Cardiac muscle cell (in vitro differentiated cells and primary cell): ENCODE measurements at regions not wholly inside any gene's neighbourhood (a gene's known extent, or its start where the extent isn't known, plus 50 kb on each side); places are given as distances from the start of the nearest gene placed in this dataset.

Experiments
- DNase-seq, 2 donors: peaks; one replicate each; pipeline versions ENCODE4 v3.0.0 to v3.0.0-alpha.2; 2010 to 2017; ENCODE audit warnings: low read depth in 1 of 2, low spot score in 1 of 2
- H3K27ac ChIP-seq: fragments of 200-600 bp; sonication (generic); 2 replicates; pipeline ENCODE4 v1.5.1; 2016
- H3K27me3 ChIP-seq: fragments of 200-600 bp; sonication (generic); 2 replicates; pipeline ENCODE4 v1.6.0; 2016; ENCODE audit warnings: control low read depth
- H3K36me3 ChIP-seq: fragments of 200-600 bp; sonication (generic); 2 replicates; pipeline ENCODE4 v1.5.1; 2016; ENCODE audit warnings: control low read depth
- H3K4me1 ChIP-seq: fragments of 200-600 bp; sonication (generic); 2 replicates; pipeline ENCODE4 v1.8.1; 2017; ENCODE audit warnings: low read depth, mild to moderate bottlenecking, mixed run types
- H3K4me3 ChIP-seq: fragments of 200-600 bp; sonication (generic); 2 replicates; pipeline ENCODE4 v1.5.1; 2016; ENCODE audit warnings: mild to moderate bottlenecking
- H3K9me3 ChIP-seq: fragments of 200-600 bp; sonication (generic); 2 replicates; pipeline ENCODE4 v1.5.1; 2017; ENCODE audit warnings: low read depth, mild to moderate bottlenecking, control low read depth
- TF ChIP-seq, protein P1 (sequence below): IDR thresholded peaks from 2 replicates; pipeline ENCODE4 v1.5.1; 2012; ENCODE audit warnings: low read depth, mild to moderate bottlenecking, low read length

DNA sequence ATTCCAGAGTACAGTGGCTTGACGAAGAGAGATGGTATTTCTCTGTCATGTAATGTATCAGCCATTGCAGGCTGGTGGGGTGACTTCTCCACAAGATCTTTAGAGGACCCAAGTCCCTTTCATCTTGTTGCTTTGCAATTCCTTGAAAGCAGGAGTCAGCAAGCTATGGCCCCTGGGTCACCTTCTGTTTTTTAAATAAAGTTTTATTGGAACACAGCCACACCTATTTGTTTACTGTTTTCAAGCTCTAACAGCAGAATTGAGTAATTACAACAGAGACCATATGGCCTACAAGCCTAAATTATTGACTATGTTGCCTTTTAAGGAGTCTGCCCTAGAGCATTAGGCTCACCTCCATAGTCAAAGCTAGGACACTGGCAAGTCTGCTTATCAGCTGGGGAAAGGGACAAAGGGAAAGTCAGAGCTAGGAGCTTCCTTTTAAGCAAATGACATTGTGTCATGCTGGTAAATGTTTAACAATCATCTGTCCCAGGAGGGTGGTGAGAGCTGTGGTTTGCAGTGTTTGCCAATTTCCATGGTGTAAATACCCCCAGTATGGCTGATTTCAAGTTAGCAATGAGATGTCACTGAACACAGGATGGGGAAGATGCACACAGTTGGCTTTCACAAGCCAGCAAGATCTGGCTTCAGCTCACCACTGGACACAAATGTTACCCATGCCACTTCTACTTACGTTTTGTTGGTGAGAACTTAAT, 87.7 kb upstream of the PWP1 start:
- Histone ChIP-seq H3K4me1 (no peaks in the 10 kb centered on the region), H3K9me3 (no peaks in the 10 kb centered on the region), H3K27ac (no peak overlapping the region), H3K27me3 (no peaks in the 10 kb centered on the region), H3K36me3 (no peaks in the 10 kb centered on the region), H3K4me3 (no peak overlapping the region)
- DNase-seq, result no peak
- TF ChIP-seq, protein P1, sequence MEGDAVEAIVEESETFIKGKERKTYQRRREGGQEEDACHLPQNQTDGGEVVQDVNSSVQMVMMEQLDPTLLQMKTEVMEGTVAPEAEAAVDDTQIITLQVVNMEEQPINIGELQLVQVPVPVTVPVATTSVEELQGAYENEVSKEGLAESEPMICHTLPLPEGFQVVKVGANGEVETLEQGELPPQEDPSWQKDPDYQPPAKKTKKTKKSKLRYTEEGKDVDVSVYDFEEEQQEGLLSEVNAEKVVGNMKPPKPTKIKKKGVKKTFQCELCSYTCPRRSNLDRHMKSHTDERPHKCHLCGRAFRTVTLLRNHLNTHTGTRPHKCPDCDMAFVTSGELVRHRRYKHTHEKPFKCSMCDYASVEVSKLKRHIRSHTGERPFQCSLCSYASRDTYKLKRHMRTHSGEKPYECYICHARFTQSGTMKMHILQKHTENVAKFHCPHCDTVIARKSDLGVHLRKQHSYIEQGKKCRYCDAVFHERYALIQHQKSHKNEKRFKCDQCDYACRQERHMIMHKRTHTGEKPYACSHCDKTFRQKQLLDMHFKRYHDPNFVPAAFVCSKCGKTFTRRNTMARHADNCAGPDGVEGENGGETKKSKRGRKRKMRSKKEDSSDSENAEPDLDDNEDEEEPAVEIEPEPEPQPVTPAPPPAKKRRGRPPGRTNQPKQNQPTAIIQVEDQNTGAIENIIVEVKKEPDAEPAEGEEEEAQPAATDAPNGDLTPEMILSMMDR, result no peak

- TF ChIP-seq, protein P1, result no peak
- H3K36me3 ChIP-seq, result no peaks in the 10 kb centered on the region
- no peaks in the 10 kb centered on the region for H3K4me1 ChIP-seq
- no peak overlapping the region for H3K27ac ChIP-seq
- no peaks in the 10 kb centered on the region for H3K27me3 ChIP-seq
- H3K4me3 ChIP-seq, result no peak overlapping the region
- DNase-seq, result no peak
- H3K9me3 ChIP-seq, result no peaks in the 10 kb centered on the region
These were observed 86.7 kb upstream of the PWP1 start for GRCh38 chr12:107598906-107599305.

GRCh38 chr12:107600581-107601144, 84.9 kb upstream of the PWP1 start:
- DNase-seq, result no peak
- no peaks in the 10 kb centered on the region for H3K9me3 ChIP-seq
- no peaks in the 10 kb centered on the region for H3K4me1 ChIP-seq
- H3K4me3 ChIP-seq, result no peak overlapping the region
- TF ChIP-seq, protein P1, result no peak
- no peaks in the 10 kb centered on the region for H3K27me3 ChIP-seq
- H3K27ac ChIP-seq, result no peak overlapping the region
- no peaks in the 10 kb centered on the region for H3K36me3 ChIP-seq

- Histone ChIP-seq H3K27me3 (no peaks in the 10 kb centered on the region), H3K4me1 (no peaks in the 10 kb centered on the region), H3K36me3 (no peaks in the 10 kb centered on the region), H3K4me3 (no peak overlapping the region), H3K27ac (no peak overlapping the region), H3K9me3 (no peaks in the 10 kb centered on the region)
- TF ChIP-seq, protein P1, result no peak
- no peak for DNase-seq
These were observed 83.2 kb upstream of the PWP1 start for GRCh38 chr12:107602446-107602845.

DNA sequence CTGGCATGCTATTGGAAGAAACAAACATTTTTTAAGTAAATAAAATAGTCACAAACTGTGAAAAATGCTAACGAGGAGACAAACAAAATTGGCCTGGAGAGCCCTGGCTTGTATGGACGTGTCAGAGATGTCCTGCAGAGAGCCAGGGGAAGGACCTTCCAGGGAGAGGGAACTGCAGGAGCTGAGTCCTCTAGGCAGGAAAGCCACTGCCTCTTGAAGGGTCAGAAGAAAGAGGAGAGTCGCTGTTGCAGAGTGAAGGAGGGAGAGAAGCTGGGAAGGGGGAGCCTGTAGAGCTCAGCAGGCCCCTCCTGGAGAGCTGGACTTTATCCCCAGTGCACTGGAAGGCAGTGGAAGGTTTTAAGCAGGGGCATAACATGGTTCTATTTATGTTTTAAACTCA, 80.3 kb upstream of the PWP1 start:
- TF ChIP-seq, protein P1, result no peak
- no peak for DNase-seq

More for the DNA sequence above, 80.3 kb upstream of the PWP1 start:
- Histone ChIP-seq H3K4me1 (no peaks in the 10 kb centered on the region), H3K27ac (no peak overlapping the region), H3K27me3 (no peaks in the 10 kb centered on the region), H3K36me3 (no peaks in the 10 kb centered on the region), H3K4me3 (no peak overlapping the region), H3K9me3 (no peaks in the 10 kb centered on the region)
